ENCODE measurements at regions not wholly inside any gene's neighbourhood (a gene's known extent, or its start where the extent isn't known, plus 50 kb on each side); places are given as distances from the start of the nearest gene placed in this dataset.

DNA sequence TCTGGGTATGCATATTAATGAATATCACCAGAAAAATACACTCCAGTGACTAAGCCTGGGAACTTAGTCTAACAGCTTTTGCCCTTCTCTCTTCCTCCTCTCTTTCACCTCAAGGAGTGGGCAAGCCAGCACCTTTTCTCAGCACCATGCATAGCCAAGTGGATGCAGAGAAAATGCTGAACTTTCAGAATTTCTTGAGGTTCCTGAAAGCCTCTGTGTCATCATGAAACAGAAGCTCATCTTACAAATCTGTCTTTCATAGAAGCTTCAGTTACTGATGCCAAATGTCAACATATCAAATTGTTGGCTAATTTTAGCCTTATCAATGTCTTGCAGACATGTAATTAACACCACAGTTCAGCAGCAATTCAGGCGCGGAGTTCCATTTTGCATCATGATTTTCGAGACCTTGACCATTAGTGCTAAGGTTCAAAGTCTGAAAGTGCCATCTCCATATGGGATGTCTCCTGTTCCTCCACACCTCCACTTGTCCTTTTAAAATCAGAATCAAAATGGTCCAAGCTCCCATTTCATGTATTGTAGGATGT is 51.1 kb upstream of the RPH3A start:
- H3K27ac Mint-ChIP-seq, result no peak overlapping the region
- no peaks in the 10 kb centered on the region for H3K36me3 Mint-ChIP-seq (ENCODE audit: low read depth)
- peaks cover 8% of the 10 kb centered on the region for H3K4me1 Mint-ChIP-seq
- H3K27me3 Mint-ChIP-seq, result peaks cover 36% of the 10 kb centered on the region
- no peak for DNase-seq
- H3K9me3 ChIP-seq (ENCODE audit: control insufficient read depth, low read length, poor library complexity, severe bottlenecking), result no peaks in the 10 kb centered on the region
- ATAC-seq, result no peak
- no peak overlapping the region for H3K4me3 Mint-ChIP-seq

DNA sequence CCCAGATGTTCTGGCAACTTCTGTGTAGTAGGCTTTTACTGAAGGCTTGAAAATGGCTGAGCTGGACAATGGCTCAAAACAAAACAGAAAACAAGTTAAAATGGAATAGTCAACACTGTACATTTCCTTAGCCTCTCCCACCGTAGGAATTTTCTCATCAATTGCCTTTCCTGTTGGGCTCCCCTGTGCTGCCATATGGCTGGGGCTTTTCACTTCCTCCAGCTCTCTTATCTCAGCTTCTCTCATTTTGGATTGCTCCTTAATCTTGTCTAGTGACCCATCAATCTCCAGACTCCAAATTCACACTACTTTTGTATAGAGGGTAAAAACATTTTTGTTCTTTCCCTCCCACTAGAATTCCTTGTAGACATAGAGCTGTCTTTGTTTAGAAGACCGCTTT is 50.4 kb upstream of the RPH3A start:
- peaks cover 35% of the 10 kb centered on the region for H3K27me3 Mint-ChIP-seq

More for the DNA sequence above, 50.4 kb upstream of the RPH3A start:
- DNase-seq (no peak), ATAC-seq (no peak)
- no peaks in the 10 kb centered on the region for H3K36me3 Mint-ChIP-seq (ENCODE audit: low read depth)
- H3K27ac Mint-ChIP-seq, result no peak overlapping the region
- H3K4me3 Mint-ChIP-seq, result no peak overlapping the region
- H3K9me3 ChIP-seq (ENCODE audit: control insufficient read depth, low read length, poor library complexity, severe bottlenecking), result no peaks in the 10 kb centered on the region
- peaks cover 12% of the 10 kb centered on the region for H3K4me1 Mint-ChIP-seq
